ENCODE measurements at regions not wholly inside any gene's neighbourhood (a gene's known extent, or its start where the extent isn't known, plus 50 kb on each side); places are given as distances from the start of the nearest gene placed in this dataset.
A peak's percentile ranks its signal among the peaks of the same experiment; 100 is the strongest.
"Not testable (repeated sequence)": the region's sequence is repeated elsewhere in the genome, so short reads cannot be mapped to it uniquely, and the experiment has no call there.

DNA sequence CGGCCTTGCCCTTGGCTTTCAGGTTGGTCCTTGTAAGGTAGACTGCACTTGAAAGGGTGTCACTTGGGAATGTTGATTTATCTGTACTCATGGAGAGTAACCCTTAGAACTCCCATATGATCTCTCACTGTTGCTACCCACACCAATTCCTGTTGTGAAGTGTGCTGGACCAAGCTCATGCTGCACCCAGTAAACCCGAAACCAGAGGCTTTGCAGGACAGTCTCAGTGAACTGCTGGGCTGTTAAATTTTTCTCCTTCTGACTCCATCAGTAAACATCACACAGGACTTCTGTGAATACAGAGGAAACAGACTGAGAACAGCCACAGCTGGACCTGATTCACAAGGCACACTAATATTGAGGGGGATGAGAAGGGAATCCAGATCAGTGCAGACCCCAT lies 783.0 kb downstream of the TMEM121 start:
- no peak for ATAC-seq
- CTCF ChIA-PET, result interaction anchor here (0.9 to 2.3 kb wide), 8 partner anchors 9 to 367 kb away, joined by 3 to 19 read pairs (median 6); no protein-coding TSS in a partner anchor
- no peaks in the 10 kb centered on the region for H3K9me3 Mint-ChIP-seq (ENCODE audit: low read depth)
- no peaks in the 10 kb centered on the region for H3K36me3 Mint-ChIP-seq
- DNase-seq, result no peak
- no peak overlapping the region for H3K27ac Mint-ChIP-seq
- H3K4me1 Mint-ChIP-seq, result no peaks in the 10 kb centered on the region
- peaks cover 60% of the 10 kb centered on the region for H3K27me3 Mint-ChIP-seq
- no peak overlapping the region for H3K4me3 Mint-ChIP-seq

DNA sequence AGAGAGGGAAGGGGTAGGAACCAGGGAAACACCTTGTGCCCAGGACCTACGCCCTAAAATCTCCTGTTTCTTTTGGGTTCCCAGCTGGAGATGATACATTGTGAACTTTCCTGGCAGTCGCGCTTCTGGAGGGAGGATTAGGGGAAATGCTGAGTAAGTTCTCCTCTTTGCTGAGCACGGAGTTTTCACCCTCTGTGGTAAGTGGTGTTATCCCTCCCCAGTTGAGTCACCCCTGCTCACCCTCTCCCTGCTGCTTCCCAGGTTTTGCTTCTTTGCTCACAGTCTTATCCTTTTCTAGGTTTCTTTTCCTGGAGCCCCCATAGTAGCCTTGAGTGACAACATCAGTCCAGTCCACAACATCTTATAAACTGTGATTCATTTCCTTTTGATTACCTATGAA lies 789.1 kb downstream of the TMEM121 start:
- ATAC-seq (no peak), DNase-seq (no peak)
- Mint-ChIP-seq H3K9me3 (ENCODE audit: low read depth) (no peaks in the 10 kb centered on the region), H3K4me1 (no peaks in the 10 kb centered on the region), H3K27me3 (peaks cover 35% of the 10 kb centered on the region), H3K4me3 (no peak overlapping the region), H3K27ac (no peak overlapping the region), H3K36me3 (no peaks in the 10 kb centered on the region)
- CTCF ChIA-PET, result no interaction called here

DNA sequence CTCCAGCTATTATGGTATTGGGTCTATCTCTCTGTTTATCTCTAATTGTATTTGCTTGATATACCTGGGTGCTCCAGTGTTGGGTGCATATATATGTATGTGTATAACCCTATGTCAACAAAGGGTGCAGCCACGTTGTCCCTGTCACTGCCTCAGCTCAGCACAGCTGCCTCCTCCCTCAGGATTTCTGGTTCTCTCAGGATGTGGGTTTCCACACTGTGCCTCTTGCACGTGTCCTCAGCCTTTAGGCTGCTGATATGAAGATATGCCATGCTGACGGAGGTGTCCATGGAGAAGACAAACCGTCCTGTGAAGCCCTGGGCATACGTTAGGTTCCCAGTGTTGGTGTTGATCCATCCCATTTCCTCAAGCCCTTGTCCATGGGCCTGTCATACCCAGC lies 791.2 kb downstream of the TMEM121 start:
- ATAC-seq (no peak), DNase-seq (no peak)
- no peaks in the 10 kb centered on the region for H3K9me3 Mint-ChIP-seq (ENCODE audit: low read depth)
- H3K4me1 Mint-ChIP-seq, result no peaks in the 10 kb centered on the region
- H3K27ac Mint-ChIP-seq, result no peak overlapping the region
- H3K4me3 Mint-ChIP-seq, result no peak overlapping the region
- peaks cover 44% of the 10 kb centered on the region for H3K27me3 Mint-ChIP-seq
- no peaks in the 10 kb centered on the region for H3K36me3 Mint-ChIP-seq
- CTCF ChIA-PET, result interaction anchor here (1.2 to 1.7 kb wide), 5 partner anchors 9 to 104 kb away, joined by 3 to 8 read pairs (median 5); no protein-coding TSS in a partner anchor

DNA sequence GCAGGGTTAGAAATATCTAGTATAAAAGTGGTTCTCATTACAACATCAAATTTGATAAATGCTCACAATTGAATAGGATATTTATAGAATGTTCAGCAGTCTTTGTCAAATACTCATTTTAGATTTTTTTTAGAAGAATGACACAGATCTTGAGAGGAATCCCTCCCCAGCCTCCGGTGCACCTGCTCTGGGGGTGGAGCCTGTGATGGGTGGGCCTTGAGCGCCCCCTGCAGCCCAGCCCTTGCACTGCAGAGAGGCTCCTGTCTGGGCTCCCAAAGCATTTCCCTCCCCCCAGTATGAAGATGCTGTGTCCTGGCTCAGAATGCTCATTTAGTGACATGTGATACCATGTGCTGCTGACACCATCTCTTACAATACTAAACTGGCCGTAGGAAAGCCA lies 792.3 kb downstream of the TMEM121 start:
- peak; percentile 64 for DNase-seq
- Mint-ChIP-seq H3K36me3 (no peaks in the 10 kb centered on the region), H3K4me1 (no peaks in the 10 kb centered on the region), H3K27ac (no peak overlapping the region), H3K4me3 (no peak overlapping the region), H3K9me3 (ENCODE audit: low read depth) (no peaks in the 10 kb centered on the region), H3K27me3 (peaks cover 45% of the 10 kb centered on the region)
- ATAC-seq, result no peak
- CTCF ChIA-PET, result interaction anchor here (1.2 to 1.9 kb wide), 6 partner anchors 9 to 81 kb away, joined by 3 to 8 read pairs (median 4); no protein-coding TSS in a partner anchor

DNA sequence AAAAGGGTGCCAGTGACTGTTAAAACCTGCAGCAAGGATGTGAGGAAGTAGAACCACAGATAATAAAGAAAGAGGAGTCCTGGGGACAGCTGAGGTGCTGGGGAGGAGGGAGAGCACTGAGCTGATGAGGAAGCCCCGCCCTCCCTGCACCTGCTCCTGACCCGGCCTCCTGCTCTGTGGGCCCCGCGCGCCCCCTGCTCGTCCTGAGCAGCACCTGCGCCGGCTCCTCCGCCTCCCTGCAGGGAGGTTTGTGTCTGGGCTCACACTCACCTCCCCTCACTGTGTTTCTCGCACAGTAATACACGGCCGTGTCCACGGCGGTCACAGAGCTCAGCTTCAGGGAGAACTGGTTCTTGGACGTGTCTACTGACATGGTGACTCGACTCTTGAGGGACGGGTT lies 797.6 kb downstream of the TMEM121 start:
- H3K9me3 Mint-ChIP-seq (ENCODE audit: low read depth); H3K4me3 Mint-ChIP-seq; H3K27ac Mint-ChIP-seq; H3K36me3 Mint-ChIP-seq; CTCF ChIA-PET; ATAC-seq; H3K4me1 Mint-ChIP-seq; DNase-seq: not testable (repeated sequence)
- peaks cover 48% of the 10 kb centered on the region for H3K27me3 Mint-ChIP-seq

DNA sequence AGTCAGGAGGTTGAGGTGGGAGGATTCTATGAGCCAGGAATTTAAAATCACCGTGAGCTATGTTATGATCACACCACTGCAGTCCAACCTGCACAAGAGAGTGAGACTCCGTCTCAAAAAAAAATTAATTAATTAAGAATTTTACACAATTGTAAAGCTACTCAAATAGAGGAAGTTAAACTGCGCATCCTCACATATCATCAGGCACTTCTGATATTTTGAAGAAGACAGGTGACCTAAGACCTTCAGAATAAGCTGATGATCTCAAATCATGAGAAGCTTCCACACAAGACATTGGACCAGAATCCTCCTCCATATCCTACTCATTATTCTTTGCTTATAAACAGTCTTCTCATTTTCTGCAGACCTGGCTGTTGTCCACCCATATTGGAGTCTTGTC lies 800.9 kb downstream of the TMEM121 start:
- no peak for DNase-seq

DNA sequence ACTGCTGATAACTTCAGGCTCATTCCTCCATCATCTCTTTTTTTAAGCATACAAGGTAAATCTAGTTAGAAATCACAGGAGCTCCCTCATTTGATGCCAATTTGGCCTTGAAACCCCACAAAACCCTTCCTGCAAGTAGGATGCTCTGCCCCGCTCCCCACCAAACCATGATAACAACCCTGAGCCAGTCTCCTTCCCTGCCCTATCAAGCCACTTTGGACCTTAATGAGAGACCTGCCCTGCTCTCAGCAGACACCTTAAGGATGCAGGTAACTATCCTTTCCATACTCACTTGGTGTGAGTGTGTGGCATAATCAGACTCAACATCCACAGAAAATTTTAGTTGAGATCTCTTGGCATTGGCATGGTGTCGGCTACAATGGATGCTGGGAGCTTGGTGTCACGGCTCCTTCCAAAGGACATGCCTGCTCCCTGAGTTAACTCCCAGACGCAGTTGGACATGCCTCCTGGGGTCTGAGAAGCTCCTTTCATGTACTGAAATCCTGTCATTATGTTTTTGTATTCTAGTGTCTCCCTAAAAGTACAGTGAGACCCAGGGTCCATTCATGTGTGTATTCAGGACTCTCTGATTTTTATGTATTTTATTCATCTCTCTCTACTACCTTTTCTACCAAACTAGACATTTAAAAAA lies 801.4 kb downstream of the TMEM121 start:
- CTCF ChIA-PET, result interaction anchor here (0.7 to 1.3 kb wide), 8 partner anchors 10 to 89 kb away, joined by 3 to 6 read pairs (median 4); no protein-coding TSS in a partner anchor
- not testable (repeated sequence) for H3K4me1 Mint-ChIP-seq; DNase-seq; ATAC-seq; H3K9me3 Mint-ChIP-seq (ENCODE audit: low read depth); H3K27ac Mint-ChIP-seq; H3K4me3 Mint-ChIP-seq; H3K36me3 Mint-ChIP-seq
- peaks cover 41% of the 10 kb centered on the region for H3K27me3 Mint-ChIP-seq

More for the DNA sequence above, 800.9 kb downstream of the TMEM121 start:
- no peak for ATAC-seq
- Mint-ChIP-seq H3K36me3 (no peaks in the 10 kb centered on the region), H3K4me3 (no peak overlapping the region), H3K27ac (no peak overlapping the region), H3K27me3 (peaks cover 47% of the 10 kb centered on the region), H3K9me3 (ENCODE audit: low read depth) (no peaks in the 10 kb centered on the region), H3K4me1 (no peaks in the 10 kb centered on the region)
- CTCF ChIA-PET, result interaction anchor here (0.7 to 1.3 kb wide), 9 partner anchors 9 to 357 kb away, joined by 3 to 6 read pairs (median 4); no protein-coding TSS in a partner anchor

DNA sequence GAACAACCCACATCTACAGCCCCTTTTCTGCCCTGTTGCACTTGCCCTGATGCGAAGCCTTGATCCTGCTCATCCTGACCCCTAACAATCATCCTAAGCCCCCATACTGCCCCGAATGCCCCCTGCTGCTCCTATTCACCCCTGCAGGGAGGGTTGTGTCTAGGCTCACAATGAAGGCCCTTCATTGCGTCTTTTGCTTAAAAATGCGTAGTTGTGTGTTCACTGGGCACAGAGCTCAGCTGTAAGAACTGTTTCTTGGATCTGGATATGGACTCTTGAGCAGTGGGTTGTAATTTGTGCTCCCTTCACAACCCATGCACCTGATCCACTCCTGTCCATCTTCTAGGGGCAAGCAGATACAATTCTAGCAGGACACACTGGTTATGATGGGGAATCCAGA lies 802.9 kb downstream of the TMEM121 start:
- H3K27me3 Mint-ChIP-seq, result peaks cover 33% of the 10 kb centered on the region
- DNase-seq; H3K27ac Mint-ChIP-seq; H3K9me3 Mint-ChIP-seq (ENCODE audit: low read depth); ATAC-seq; H3K4me1 Mint-ChIP-seq; CTCF ChIA-PET; H3K4me3 Mint-ChIP-seq; H3K36me3 Mint-ChIP-seq: not testable (repeated sequence)

DNA sequence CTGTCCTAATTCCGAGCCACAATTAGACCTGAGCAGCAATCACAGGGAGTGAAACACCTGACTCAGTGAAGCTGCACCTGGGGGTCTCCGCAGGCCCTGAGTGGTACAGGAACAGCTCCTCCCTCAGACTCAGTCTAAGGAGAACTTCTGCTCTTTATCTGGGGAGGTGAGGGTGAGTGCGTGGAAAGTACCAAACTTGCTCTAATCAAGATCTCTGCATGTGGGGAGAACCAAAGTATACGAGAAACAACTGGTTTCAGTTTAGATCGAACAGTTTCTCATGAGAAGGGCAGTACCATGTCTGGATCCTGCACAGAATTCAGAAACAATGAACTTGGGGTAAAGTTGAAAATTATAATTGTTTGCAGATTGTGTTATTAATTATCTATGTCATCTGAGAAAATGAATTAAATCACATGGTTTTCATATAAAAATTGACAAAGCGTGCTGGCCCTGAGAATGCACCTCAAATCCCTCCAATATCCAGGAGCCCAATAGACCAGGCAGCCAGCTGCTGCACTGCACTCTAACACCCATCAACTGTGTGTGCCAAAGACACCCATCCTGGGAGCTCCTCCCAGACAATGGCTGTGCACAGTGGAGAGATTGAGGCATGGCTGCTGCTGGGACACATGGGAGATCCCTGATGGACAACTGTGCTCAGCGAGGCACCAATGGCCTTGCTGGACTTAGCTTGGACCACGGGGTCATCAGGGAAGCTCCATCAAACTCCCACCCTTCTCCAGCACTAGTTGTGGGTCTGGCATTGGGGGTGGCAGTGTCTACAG lies 803.8 kb downstream of the TMEM121 start:
- H3K4me1 Mint-ChIP-seq; H3K4me3 Mint-ChIP-seq; H3K9me3 Mint-ChIP-seq (ENCODE audit: low read depth); H3K36me3 Mint-ChIP-seq; CTCF ChIA-PET; ATAC-seq; H3K27ac Mint-ChIP-seq; DNase-seq: not testable (repeated sequence)
- peaks cover 33% of the 10 kb centered on the region for H3K27me3 Mint-ChIP-seq

DNA sequence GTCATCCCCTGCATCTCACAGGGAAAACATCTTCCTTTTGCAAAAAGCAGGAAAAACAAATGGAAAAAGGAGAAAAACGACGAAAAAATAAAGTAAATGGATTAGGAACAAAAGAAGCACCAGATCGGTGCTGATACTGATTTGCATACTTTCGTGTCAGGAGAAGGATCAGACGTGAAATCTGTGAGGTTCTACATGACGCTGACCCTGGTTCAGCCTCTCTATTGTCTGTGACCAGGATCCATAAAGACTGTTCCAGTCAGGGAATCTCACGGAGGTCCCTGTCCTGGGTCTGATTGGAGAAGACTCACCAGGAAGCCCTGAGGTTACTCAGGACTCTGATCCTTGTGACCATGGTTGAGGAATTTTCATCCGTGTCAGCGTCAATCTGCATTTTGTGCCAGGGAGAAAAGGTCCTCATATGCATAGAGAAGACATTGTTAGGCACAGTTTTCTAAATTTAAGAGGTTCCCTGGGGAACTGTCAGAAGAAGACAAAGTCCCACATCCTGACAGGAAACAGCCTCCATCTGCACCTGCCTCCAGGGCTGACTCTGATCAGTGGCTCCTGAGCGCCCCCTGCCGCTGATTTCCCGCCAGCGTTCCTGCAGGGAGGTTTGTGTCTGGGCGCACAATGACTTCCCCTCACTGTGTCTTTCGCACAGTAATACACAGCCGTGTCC lies 808.2 kb downstream of the TMEM121 start:
- H3K36me3 Mint-ChIP-seq; H3K9me3 Mint-ChIP-seq (ENCODE audit: low read depth); ATAC-seq; H3K27me3 Mint-ChIP-seq; H3K4me1 Mint-ChIP-seq; H3K27ac Mint-ChIP-seq; H3K4me3 Mint-ChIP-seq: not testable (repeated sequence)
- peak; percentile 66 for DNase-seq
- CTCF ChIA-PET, result interaction anchor here (0.6 kb wide), 1 partner anchor 12 kb away, joined by 3 read pairs; no protein-coding TSS in a partner anchor

DNA sequence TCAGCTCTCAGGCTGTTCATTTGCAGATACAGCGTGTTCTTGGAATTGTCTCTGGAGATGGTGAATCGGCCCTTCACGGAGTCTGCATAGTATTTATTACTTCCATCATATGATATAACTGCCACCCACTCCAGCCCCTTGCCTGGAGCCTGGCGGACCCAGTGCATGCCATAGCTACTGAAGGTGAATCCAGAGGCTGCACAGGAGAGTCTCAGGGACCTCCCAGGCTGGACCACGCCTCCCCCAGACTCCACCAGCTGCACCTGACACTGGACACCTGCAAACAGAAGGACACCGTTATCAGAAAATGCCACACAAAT lies 808.7 kb downstream of the TMEM121 start:
- not testable (repeated sequence) for H3K27ac Mint-ChIP-seq; H3K36me3 Mint-ChIP-seq; H3K4me3 Mint-ChIP-seq; ATAC-seq; DNase-seq; H3K4me1 Mint-ChIP-seq; H3K9me3 Mint-ChIP-seq (ENCODE audit: low read depth)
- peaks cover 12% of the 10 kb centered on the region for H3K27me3 Mint-ChIP-seq
- CTCF ChIA-PET, result interaction anchor here (0.6 kb wide), 1 partner anchor 12 kb away, joined by 3 read pairs; no protein-coding TSS in a partner anchor

DNA sequence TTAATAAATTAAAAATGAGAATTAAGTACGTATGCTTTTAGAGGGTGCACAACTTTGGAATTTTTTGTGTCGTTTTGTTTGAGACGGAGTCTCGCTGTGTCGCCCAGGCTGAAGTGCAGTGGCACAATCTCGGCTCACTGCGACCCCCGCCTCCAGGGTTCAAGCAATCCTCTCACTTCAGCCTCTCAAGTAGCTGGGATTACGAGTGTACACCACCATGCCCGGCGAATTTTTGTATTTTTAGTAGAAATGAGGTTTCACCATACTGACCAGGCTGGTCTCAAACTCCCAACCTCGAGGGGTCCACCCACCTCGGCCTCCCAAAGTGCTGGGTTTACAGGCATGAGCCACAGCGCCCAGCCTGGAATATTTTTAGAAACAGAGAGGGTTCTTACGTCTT lies 812.4 kb downstream of the TMEM121 start:
- DNase-seq; H3K27ac Mint-ChIP-seq; H3K4me3 Mint-ChIP-seq; CTCF ChIA-PET; H3K4me1 Mint-ChIP-seq; H3K9me3 Mint-ChIP-seq (ENCODE audit: low read depth); H3K36me3 Mint-ChIP-seq; ATAC-seq: not testable (repeated sequence)
- H3K27me3 Mint-ChIP-seq, result peaks cover 10% of the 10 kb centered on the region

DNA sequence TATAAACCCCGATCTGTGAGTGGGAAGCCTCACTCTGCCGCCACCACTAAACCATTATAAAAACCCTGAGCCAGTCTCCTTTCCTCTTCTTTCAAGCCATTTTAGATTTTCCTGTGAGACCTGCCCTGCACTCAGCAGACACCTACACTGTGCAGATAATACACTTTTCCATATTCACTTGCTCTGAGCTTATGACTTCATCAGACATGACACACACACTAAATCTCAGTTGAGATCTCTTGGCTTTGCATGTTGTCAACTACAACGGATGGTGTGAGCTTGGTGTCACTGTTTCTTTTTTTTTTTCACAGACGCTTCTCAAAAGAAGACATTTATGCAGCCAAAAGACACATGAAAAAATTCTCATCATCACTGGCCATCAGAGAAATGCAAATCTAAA lies 814.3 kb downstream of the TMEM121 start:
- peaks cover 16% of the 10 kb centered on the region for H3K27me3 Mint-ChIP-seq
- H3K4me3 Mint-ChIP-seq; DNase-seq; H3K9me3 Mint-ChIP-seq (ENCODE audit: low read depth); H3K27ac Mint-ChIP-seq; H3K36me3 Mint-ChIP-seq; CTCF ChIA-PET; H3K4me1 Mint-ChIP-seq; ATAC-seq: not testable (repeated sequence)

All from activated CD8-positive, alpha-beta memory T cell treated with anti-CD3 and anti-CD28 coated beads, Interleukin-2, amount 10 ng/mL, durations not matched to agents 7 days and 5 days (primary cell).